ENCODE measurements at regions not wholly inside any gene's neighbourhood (a gene's known extent, or its start where the extent isn't known, plus 50 kb on each side); places are given as distances from the start of the nearest gene placed in this dataset.

GRCh38 chr16:51876934-51877333 is 670.0 kb downstream of the TOX3 start:
- DNase-seq (ENCODE audit: low spot score) = no peak
- no peak overlapping the region for H3K4me3 Mint-ChIP-seq (ENCODE audit: unreplicated experiment)
- no peaks in the 10 kb centered on the region for H3K9me3 Mint-ChIP-seq (ENCODE audit: low read depth)
- H3K36me3 Mint-ChIP-seq (ENCODE audit: low read depth) = no peaks in the 10 kb centered on the region
- H3K4me1 Mint-ChIP-seq (ENCODE audit: low read depth) = peaks cover 20% of the 10 kb centered on the region
- H3K27me3 Mint-ChIP-seq (ENCODE audit: low read depth) = no peaks in the 10 kb centered on the region
- no peak overlapping the region for H3K27ac Mint-ChIP-seq (ENCODE audit: unreplicated experiment)
- TF ChIP-seq, protein P1, sequence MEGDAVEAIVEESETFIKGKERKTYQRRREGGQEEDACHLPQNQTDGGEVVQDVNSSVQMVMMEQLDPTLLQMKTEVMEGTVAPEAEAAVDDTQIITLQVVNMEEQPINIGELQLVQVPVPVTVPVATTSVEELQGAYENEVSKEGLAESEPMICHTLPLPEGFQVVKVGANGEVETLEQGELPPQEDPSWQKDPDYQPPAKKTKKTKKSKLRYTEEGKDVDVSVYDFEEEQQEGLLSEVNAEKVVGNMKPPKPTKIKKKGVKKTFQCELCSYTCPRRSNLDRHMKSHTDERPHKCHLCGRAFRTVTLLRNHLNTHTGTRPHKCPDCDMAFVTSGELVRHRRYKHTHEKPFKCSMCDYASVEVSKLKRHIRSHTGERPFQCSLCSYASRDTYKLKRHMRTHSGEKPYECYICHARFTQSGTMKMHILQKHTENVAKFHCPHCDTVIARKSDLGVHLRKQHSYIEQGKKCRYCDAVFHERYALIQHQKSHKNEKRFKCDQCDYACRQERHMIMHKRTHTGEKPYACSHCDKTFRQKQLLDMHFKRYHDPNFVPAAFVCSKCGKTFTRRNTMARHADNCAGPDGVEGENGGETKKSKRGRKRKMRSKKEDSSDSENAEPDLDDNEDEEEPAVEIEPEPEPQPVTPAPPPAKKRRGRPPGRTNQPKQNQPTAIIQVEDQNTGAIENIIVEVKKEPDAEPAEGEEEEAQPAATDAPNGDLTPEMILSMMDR (IDR thresholded peaks at IDR 0.05) = no peak

GRCh38 chr16:51876601-51876875 is 670.4 kb downstream of the TOX3 start:
- DNase-seq (ENCODE audit: low spot score) = no peak
- no peaks in the 10 kb centered on the region for H3K9me3 Mint-ChIP-seq (ENCODE audit: low read depth)
- H3K4me3 Mint-ChIP-seq (ENCODE audit: unreplicated experiment) = no peak overlapping the region
- H3K27me3 Mint-ChIP-seq (ENCODE audit: low read depth) = no peaks in the 10 kb centered on the region
- H3K4me1 Mint-ChIP-seq (ENCODE audit: low read depth) = peaks cover 18% of the 10 kb centered on the region
- TF ChIP-seq, protein P1 (IDR thresholded peaks at IDR 0.05) = no peak
- H3K36me3 Mint-ChIP-seq (ENCODE audit: low read depth) = no peaks in the 10 kb centered on the region
- H3K27ac Mint-ChIP-seq (ENCODE audit: unreplicated experiment) = no peak overlapping the region

DNA sequence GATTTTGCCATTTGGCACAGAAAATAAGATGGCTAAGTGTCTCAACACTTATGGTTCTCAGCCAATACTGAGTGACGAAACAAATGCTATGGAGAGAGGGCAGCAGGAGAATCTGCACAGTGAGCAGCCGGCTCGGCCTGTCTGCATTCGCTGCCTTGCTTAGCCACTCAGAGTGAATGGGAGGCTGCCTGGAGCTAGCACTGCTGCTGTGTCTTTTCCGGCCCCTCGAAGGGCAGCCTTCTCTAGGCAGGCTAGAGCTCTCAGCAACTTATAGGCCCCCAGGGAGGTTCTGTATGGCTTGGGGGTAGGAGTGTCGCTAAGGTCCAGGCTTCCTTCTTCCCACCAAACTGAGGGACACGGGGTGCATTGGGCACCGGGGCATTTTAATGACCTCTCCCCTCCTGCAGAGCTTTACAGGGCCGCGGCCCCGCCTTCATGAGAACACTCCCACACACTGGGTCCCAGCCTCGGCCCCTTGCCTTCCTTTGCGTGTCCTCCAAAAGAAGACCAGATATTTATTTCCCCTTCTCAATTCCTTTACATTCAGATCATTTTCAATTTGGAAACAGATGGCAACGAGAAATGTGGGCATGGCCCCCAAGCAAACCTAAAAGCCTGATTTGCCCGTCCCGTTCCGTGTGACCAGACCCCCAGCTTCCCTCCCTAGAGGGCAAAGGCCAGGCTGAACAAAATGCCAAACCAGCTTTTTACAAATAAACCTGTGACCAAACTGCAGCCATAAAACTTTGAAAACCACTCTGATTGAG is 670.9 kb downstream of the TOX3 start:
- H3K4me3 Mint-ChIP-seq (ENCODE audit: unreplicated experiment) = no peak overlapping the region
- no peaks in the 10 kb centered on the region for H3K9me3 Mint-ChIP-seq (ENCODE audit: low read depth)
- H3K27ac Mint-ChIP-seq (ENCODE audit: unreplicated experiment) = no peak overlapping the region
- peaks cover 13% of the 10 kb centered on the region for H3K4me1 Mint-ChIP-seq (ENCODE audit: low read depth)
- TF ChIP-seq, protein P1 (IDR thresholded peaks at IDR 0.05) = no peak
- H3K27me3 Mint-ChIP-seq (ENCODE audit: low read depth) = no peaks in the 10 kb centered on the region
- no peak for DNase-seq (ENCODE audit: low spot score)
- H3K36me3 Mint-ChIP-seq (ENCODE audit: low read depth) = no peaks in the 10 kb centered on the region

DNA sequence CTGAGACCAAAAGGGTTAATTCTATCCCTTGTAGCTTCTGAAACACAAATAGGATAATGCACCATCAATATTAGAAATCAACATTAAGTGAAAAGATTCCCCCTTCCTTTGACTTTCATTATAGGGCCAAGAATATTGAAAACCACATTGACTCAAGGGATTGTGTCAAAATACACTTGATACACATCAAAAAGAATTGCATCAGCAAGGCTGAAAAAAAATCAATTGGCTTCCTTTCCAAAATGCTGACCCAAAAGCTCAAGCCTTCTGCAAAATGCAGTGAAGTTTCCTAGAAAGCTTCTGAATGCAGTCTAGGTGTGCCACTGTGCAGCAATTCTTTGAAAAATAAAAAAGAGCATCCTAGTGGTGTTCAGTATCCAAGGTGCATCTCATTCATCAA is 674.4 kb downstream of the TOX3 start:
- Mint-ChIP-seq H3K27ac (ENCODE audit: unreplicated experiment) (no peak overlapping the region), H3K9me3 (ENCODE audit: low read depth) (no peaks in the 10 kb centered on the region), H3K4me1 (ENCODE audit: low read depth) (no peaks in the 10 kb centered on the region), H3K4me3 (ENCODE audit: unreplicated experiment) (no peak overlapping the region), H3K36me3 (ENCODE audit: low read depth) (no peaks in the 10 kb centered on the region), H3K27me3 (ENCODE audit: low read depth) (no peaks in the 10 kb centered on the region)
- TF ChIP-seq, protein P1 (IDR thresholded peaks at IDR 0.05) = no peak
- no peak for DNase-seq (ENCODE audit: low spot score)

DNA sequence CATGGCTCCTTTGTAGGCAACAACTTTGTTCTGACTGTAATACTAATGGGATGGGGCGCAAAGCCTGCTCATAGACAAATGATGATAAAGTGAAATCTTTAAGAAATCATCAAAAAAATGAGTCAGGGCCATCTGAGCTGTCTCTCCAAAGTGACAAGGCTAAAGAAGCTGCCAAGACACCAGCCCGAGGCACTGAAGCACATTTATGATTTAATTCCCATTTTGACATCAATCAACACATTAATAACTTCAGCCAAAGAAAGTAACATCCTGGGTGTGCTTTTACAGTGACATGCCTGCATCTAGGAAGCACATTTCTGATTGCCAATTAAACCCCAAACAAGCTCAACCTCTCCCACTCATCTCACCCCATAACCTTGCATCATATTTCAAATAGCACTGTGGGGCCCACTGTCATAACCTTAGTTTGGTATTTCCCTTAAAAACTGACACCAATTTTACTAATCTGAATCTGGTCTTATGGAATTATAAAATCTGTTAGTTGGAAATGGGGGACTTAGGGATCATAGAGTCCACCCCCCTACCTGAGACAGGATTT is 676.6 kb downstream of the TOX3 start:
- no peaks in the 10 kb centered on the region for H3K9me3 Mint-ChIP-seq (ENCODE audit: low read depth)
- no peak overlapping the region for H3K4me3 Mint-ChIP-seq (ENCODE audit: unreplicated experiment)
- no peak overlapping the region for H3K27ac Mint-ChIP-seq (ENCODE audit: unreplicated experiment)
- no peaks in the 10 kb centered on the region for H3K36me3 Mint-ChIP-seq (ENCODE audit: low read depth)
- TF ChIP-seq, protein P1 (IDR thresholded peaks at IDR 0.05) = no peak
- DNase-seq (ENCODE audit: low spot score) = no peak
- no peaks in the 10 kb centered on the region for H3K27me3 Mint-ChIP-seq (ENCODE audit: low read depth)
- no peaks in the 10 kb centered on the region for H3K4me1 Mint-ChIP-seq (ENCODE audit: low read depth)

Data from chondrocyte (in vitro differentiated cells).